ENCODE measurements at regions not wholly inside any gene's neighbourhood (a gene's known extent, or its start where the extent isn't known, plus 50 kb on each side); places are given as distances from the start of the nearest gene placed in this dataset.

DNA sequence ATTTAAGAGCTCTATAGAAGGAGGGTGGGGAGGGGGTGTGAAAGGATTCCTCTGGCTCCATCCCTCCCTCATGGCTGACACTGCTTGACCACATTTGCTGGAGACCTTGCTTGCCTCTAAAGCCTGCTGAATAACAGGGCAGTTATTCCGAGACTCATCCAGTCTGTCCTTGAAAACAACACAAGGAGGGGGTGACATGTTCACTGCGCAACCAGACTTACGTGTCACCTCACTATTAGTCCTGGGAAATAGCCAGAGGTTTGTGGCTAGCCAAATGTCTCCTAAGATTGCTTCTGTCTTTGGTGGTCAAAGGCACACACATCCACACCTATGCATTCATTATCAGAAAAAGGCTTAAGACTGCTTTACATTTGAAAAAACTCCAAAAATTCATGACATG lies 256.2 kb upstream of the SKOR2 start:
- peaks cover 0 to 7% of the 10 kb centered on the region in 2 donors for H3K27me3 Mint-ChIP-seq
- peaks cover 0 to 5% (median 0%) of the 10 kb centered on the region in 3 donors for H3K9me3 Mint-ChIP-seq
- Histone ChIP-seq H3K9me3 (no peaks in the 10 kb centered on the region), H3K36me3 (ENCODE audit: control insufficient read depth in 2 of 2, extremely low read depth in 1 of 2, insufficient read depth in 1 of 2, low read length in 1 of 2) (no peaks in the 10 kb centered on the region), H3K27ac (ENCODE audit: low read length) (no peak overlapping the region), H3K27me3 (replicated peaks in 1 of 2; ENCODE audit: control insufficient read depth in 2 of 2, extremely low read depth in 1 of 2, insufficient read depth in 2 of 2, low read length in 1 of 2) (peaks cover 0 to 5% of the 10 kb centered on the region in 2 experiments), H3K4me3 (ENCODE audit: control insufficient read depth in 1 of 2, extremely low read depth in 1 of 2, low read length in 1 of 2) (no peak overlapping the region), H3K4me1 (ENCODE audit: control insufficient read depth in 1 of 2, extremely low read depth in 1 of 2, insufficient read depth in 2 of 2, low read length in 2 of 2) (no peaks in the 10 kb centered on the region)
- no peak for DNase-seq
- ATAC-seq (replicated peaks in 1 of 4) = no peak
- WGBS (ENCODE audit: insufficient coverage) = no CpG with 5 or more reads among the region's 3 CpGs
- H3K4me1 Mint-ChIP-seq = no peaks in the 10 kb centered on the region
- H3K36me3 Mint-ChIP-seq = no peaks in the 10 kb centered on the region
- H3K27ac Mint-ChIP-seq = no peak overlapping the region
- no peak overlapping the region for H3K4me3 Mint-ChIP-seq
- CTCF ChIA-PET = no interaction called here
- POLR2A ChIA-PET = no interaction called here

DNA sequence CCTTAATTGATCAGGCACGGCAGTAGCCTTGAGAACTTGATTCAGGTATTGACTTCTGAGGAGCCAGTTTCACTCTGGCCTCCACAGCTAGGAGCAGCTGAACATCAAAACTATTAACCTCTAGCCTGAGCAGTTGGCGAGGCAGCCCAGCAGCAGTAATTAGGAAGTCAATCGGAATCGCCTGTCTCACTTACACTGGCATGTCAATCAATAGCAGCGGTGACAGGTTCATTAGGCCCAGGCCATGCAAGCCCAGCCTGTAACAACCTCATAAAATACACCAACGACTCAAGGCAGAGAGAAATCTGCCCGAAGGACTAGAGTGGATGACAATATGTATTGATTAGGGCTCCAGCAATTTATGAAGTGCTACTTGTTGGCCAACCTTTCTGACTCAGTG lies 255.4 kb upstream of the SKOR2 start:
- no peak overlapping the region for H3K4me3 Mint-ChIP-seq
- H3K9me3 Mint-ChIP-seq = peaks cover 0 to 5% (median 0%) of the 10 kb centered on the region in 3 donors
- H3K36me3 Mint-ChIP-seq = no peaks in the 10 kb centered on the region
- Histone ChIP-seq H3K4me3 (ENCODE audit: control insufficient read depth in 1 of 2, extremely low read depth in 1 of 2, low read length in 1 of 2) (no peak overlapping the region), H3K9me3 (no peaks in the 10 kb centered on the region), H3K27me3 (replicated peaks in 1 of 2; ENCODE audit: control insufficient read depth in 2 of 2, extremely low read depth in 1 of 2, insufficient read depth in 2 of 2, low read length in 1 of 2) (peaks cover 0 to 2% of the 10 kb centered on the region in 2 experiments), H3K4me1 (ENCODE audit: control insufficient read depth in 1 of 2, extremely low read depth in 1 of 2, insufficient read depth in 2 of 2, low read length in 2 of 2) (no peaks in the 10 kb centered on the region), H3K36me3 (ENCODE audit: control insufficient read depth in 2 of 2, extremely low read depth in 1 of 2, insufficient read depth in 1 of 2, low read length in 1 of 2) (no peaks in the 10 kb centered on the region), H3K27ac (ENCODE audit: low read length) (no peak overlapping the region)
- DNase-seq (no peak), ATAC-seq (replicated peaks in 1 of 4) (no peak)
- H3K4me1 Mint-ChIP-seq = no peaks in the 10 kb centered on the region
- CTCF ChIA-PET = no interaction called here
- no peaks in the 10 kb centered on the region for H3K27me3 Mint-ChIP-seq
- WGBS (ENCODE audit: insufficient coverage) = 80% methylated on average over 1 of the region's 7 CpGs
- no peak overlapping the region for H3K27ac Mint-ChIP-seq
- POLR2A ChIA-PET = no interaction called here

DNA sequence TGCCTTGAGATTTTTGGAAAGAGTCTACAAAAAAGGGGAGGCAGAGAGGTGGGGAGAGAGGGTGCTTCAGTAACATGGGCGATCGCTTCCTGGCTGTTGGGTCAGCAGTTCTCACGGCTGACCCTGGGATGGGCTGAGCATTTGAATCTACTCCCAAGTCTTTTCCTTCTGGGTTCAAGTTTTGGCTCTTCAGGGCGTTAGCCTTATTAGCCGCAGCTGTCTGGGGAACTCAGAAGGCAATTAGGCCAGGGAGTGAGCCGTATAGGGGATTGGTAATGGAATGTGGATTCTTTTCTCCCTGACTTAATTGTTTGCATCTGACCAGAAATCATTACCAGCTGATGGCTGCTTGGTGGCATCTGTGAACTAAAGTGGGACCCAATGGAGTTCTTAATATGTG lies 250.5 kb upstream of the SKOR2 start:
- H3K4me3 Mint-ChIP-seq = no peak overlapping the region
- peaks cover 0 to 2% of the 10 kb centered on the region in 2 experiments for H3K27me3 ChIP-seq (replicated peaks in 1 of 2; ENCODE audit: control insufficient read depth in 2 of 2, extremely low read depth in 1 of 2, insufficient read depth in 2 of 2, low read length in 1 of 2)
- H3K27ac ChIP-seq (ENCODE audit: low read length) = no peak overlapping the region
- no peak overlapping the region for H3K27ac Mint-ChIP-seq
- H3K4me1 Mint-ChIP-seq = no peaks in the 10 kb centered on the region
- peaks cover 0 to 4% of the 10 kb centered on the region in 2 donors for H3K27me3 Mint-ChIP-seq
- no peaks in the 10 kb centered on the region for H3K9me3 ChIP-seq
- CTCF ChIA-PET = no interaction called here
- POLR2A ChIA-PET = no interaction called here
- no peak for ATAC-seq (replicated peaks in 1 of 4)
- no peaks in the 10 kb centered on the region for H3K36me3 ChIP-seq (ENCODE audit: control insufficient read depth in 2 of 2, extremely low read depth in 1 of 2, insufficient read depth in 1 of 2, low read length in 1 of 2)
- H3K9me3 Mint-ChIP-seq = peaks cover 0 to 4% (median 3%) of the 10 kb centered on the region in 3 donors
- no peak overlapping the region for H3K4me3 ChIP-seq (ENCODE audit: control insufficient read depth in 1 of 2, extremely low read depth in 1 of 2, low read length in 1 of 2)
- DNase-seq = no peak
- H3K4me1 ChIP-seq (ENCODE audit: control insufficient read depth in 1 of 2, extremely low read depth in 1 of 2, insufficient read depth in 2 of 2, low read length in 2 of 2) = no peaks in the 10 kb centered on the region
- WGBS (ENCODE audit: insufficient coverage) = 60% methylated on average over 2 of the region's 6 CpGs
- H3K36me3 Mint-ChIP-seq = no peaks in the 10 kb centered on the region

DNA sequence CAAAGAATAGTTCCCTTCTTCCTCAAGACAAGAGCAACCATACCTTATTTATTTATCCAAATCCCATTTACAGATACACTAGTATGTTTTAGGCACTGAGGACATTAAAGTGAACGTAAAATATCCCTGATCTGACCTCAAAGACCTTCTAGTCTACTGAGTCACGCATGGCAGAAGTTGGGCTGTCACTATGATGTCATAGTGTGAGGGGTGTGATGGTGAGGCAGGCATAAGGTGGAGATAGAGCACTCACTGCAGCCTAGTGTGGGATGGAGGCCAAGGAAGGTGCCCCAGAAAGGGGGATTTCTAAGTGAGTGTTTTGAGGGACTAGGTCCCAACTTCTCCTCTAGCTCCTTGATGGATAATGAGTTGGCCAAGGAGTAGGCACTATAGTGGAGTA lies 249.5 kb upstream of the SKOR2 start:
- Histone ChIP-seq H3K4me1 (ENCODE audit: control insufficient read depth in 1 of 2, extremely low read depth in 1 of 2, insufficient read depth in 2 of 2, low read length in 2 of 2) (no peaks in the 10 kb centered on the region), H3K36me3 (ENCODE audit: control insufficient read depth in 2 of 2, extremely low read depth in 1 of 2, insufficient read depth in 1 of 2, low read length in 1 of 2) (no peaks in the 10 kb centered on the region), H3K27ac (ENCODE audit: low read length) (no peak overlapping the region), H3K27me3 (replicated peaks in 1 of 2; ENCODE audit: control insufficient read depth in 2 of 2, extremely low read depth in 1 of 2, insufficient read depth in 2 of 2, low read length in 1 of 2) (peaks cover 0 to 2% of the 10 kb centered on the region in 2 experiments), H3K4me3 (ENCODE audit: control insufficient read depth in 1 of 2, extremely low read depth in 1 of 2, low read length in 1 of 2) (no peak overlapping the region), H3K9me3 (no peaks in the 10 kb centered on the region)
- Mint-ChIP-seq H3K36me3 (no peaks in the 10 kb centered on the region), H3K27me3 (peaks cover 0 to 4% of the 10 kb centered on the region in 2 donors), H3K4me3 (no peak overlapping the region), H3K9me3 (peaks cover 0 to 4% (median 3%) of the 10 kb centered on the region in 3 donors), H3K27ac (no peak overlapping the region), H3K4me1 (no peaks in the 10 kb centered on the region)
- ChIA-PET CTCF (no interaction called here), POLR2A (no interaction called here)
- WGBS (ENCODE audit: insufficient coverage) = 63% methylated on average over 1 of the region's 2 CpGs
- DNase-seq (no peak), ATAC-seq (replicated peaks in 1 of 4) (no peak)

DNA sequence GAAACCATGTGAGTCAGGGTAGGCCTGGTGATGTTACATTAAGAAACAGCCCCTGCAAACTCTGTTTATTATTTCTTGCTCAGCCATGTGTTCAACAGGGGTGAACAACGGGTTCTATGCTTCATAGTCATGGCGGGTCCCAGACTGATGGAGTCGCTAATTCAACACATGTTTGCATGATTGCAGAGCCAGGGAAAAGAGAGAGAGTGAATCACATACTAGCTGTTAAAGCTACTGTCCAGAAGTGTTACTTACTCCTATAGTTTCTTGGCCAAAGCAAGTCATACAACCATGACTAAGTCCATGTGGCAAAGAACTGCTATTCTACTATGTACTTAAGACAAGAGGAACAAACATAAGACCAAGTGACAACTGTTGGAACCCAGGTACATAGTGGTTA lies 241.2 kb upstream of the SKOR2 start:
- Histone ChIP-seq H3K36me3 (ENCODE audit: control insufficient read depth in 2 of 2, extremely low read depth in 1 of 2, insufficient read depth in 1 of 2, low read length in 1 of 2) (no peaks in the 10 kb centered on the region), H3K4me1 (ENCODE audit: control insufficient read depth in 1 of 2, extremely low read depth in 1 of 2, insufficient read depth in 2 of 2, low read length in 2 of 2) (no peaks in the 10 kb centered on the region), H3K27me3 (replicated peaks in 1 of 2; ENCODE audit: control insufficient read depth in 2 of 2, extremely low read depth in 1 of 2, insufficient read depth in 2 of 2, low read length in 1 of 2) (peaks cover 0 to 2% of the 10 kb centered on the region in 2 experiments), H3K27ac (ENCODE audit: low read length) (no peak overlapping the region), H3K9me3 (no peaks in the 10 kb centered on the region), H3K4me3 (ENCODE audit: control insufficient read depth in 1 of 2, extremely low read depth in 1 of 2, low read length in 1 of 2) (no peak overlapping the region)
- DNase-seq (no peak), ATAC-seq (replicated peaks in 1 of 4) (no peak)
- H3K27me3 Mint-ChIP-seq = peaks cover 0 to 3% of the 10 kb centered on the region in 2 donors
- no peak overlapping the region for H3K27ac Mint-ChIP-seq
- POLR2A ChIA-PET = no interaction called here
- WGBS (ENCODE audit: insufficient coverage) = 72% methylated on average over 3 of the region's 3 CpGs
- H3K9me3 Mint-ChIP-seq = peaks cover 0 to 4% (median 3%) of the 10 kb centered on the region in 3 donors
- H3K36me3 Mint-ChIP-seq = no peaks in the 10 kb centered on the region
- CTCF ChIA-PET = no interaction called here
- no peak overlapping the region for H3K4me3 Mint-ChIP-seq
- no peaks in the 10 kb centered on the region for H3K4me1 Mint-ChIP-seq

DNA sequence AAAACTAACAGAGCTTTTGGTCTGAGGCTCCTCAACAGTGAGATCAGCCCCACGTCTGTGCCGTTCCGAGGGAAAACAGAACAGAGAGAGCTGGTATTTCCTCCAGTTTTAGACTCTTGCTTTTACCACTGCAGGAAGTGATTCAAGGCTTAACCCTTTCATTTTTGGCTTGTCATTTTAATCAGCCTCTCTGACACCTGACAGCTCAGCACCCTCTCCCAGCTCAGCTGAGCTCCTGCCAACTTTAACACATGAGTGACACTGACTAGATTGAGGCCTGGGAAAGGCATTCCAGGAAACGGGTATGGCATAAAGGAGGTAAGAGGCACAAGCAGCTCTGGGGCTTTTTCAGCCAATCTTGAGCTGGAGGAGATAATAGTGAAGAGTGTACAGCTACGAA lies 239.4 kb upstream of the SKOR2 start:
- H3K27ac Mint-ChIP-seq = no peak overlapping the region
- Histone ChIP-seq H3K4me3 (ENCODE audit: control insufficient read depth in 1 of 2, extremely low read depth in 1 of 2, low read length in 1 of 2) (no peak overlapping the region), H3K27me3 (replicated peaks in 1 of 2; ENCODE audit: control insufficient read depth in 2 of 2, extremely low read depth in 1 of 2, insufficient read depth in 2 of 2, low read length in 1 of 2) (peaks cover 0 to 2% of the 10 kb centered on the region in 2 experiments), H3K4me1 (ENCODE audit: control insufficient read depth in 1 of 2, extremely low read depth in 1 of 2, insufficient read depth in 2 of 2, low read length in 2 of 2) (no peaks in the 10 kb centered on the region), H3K27ac (ENCODE audit: low read length) (no peak overlapping the region), H3K9me3 (no peaks in the 10 kb centered on the region), H3K36me3 (ENCODE audit: control insufficient read depth in 2 of 2, extremely low read depth in 1 of 2, insufficient read depth in 1 of 2, low read length in 1 of 2) (no peaks in the 10 kb centered on the region)
- H3K9me3 Mint-ChIP-seq = peaks cover 0 to 4% (median 3%) of the 10 kb centered on the region in 3 donors
- H3K36me3 Mint-ChIP-seq = no peaks in the 10 kb centered on the region
- no peak for DNase-seq
- POLR2A ChIA-PET = no interaction called here
- no peaks in the 10 kb centered on the region for H3K4me1 Mint-ChIP-seq
- H3K4me3 Mint-ChIP-seq = no peak overlapping the region
- H3K27me3 Mint-ChIP-seq = peaks cover 2 to 9% of the 10 kb centered on the region in 2 donors
- 15% methylated on average over 4 of the region's 5 CpGs for WGBS (ENCODE audit: insufficient coverage)
- CTCF ChIA-PET = no interaction called here
- no peak for ATAC-seq (replicated peaks in 1 of 4)

DNA sequence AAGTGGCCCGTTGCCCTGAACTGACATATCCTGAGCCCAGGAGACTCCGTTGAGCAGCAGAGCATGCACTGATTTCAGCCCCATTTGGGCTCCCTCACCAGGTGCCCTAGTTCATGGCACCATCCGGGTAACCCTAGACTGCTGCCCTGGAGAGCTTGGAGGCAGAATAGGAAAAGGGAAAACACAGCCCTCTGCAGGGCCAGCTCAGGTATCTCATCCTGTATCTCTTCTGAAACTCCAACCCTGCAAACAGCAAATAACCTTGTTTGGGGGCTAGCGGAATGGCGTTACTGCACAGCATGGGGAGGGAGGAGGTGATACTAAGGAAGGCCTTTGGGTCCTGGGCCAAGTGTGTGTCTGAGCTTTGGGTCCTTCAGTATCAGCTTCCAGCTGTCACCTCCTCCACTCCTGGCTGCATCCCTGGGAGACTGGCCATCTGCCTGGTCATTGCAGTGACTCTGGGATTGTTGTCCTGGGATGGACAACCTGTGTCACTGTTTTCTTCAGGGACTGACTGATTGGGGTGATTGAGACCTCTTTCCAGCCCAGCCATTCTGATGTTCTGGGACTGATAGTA lies 233.8 kb upstream of the SKOR2 start:
- H3K36me3 ChIP-seq (ENCODE audit: control insufficient read depth in 2 of 2, extremely low read depth in 1 of 2, insufficient read depth in 1 of 2, low read length in 1 of 2) = no peaks in the 10 kb centered on the region
- H3K27ac Mint-ChIP-seq = no peak overlapping the region
- no peak for DNase-seq
- H3K4me1 Mint-ChIP-seq = no peaks in the 10 kb centered on the region
- 50% methylated on average over 2 of the region's 5 CpGs for WGBS (ENCODE audit: insufficient coverage)
- H3K27me3 ChIP-seq (replicated peaks in 1 of 2; ENCODE audit: control insufficient read depth in 2 of 2, extremely low read depth in 1 of 2, insufficient read depth in 2 of 2, low read length in 1 of 2) = peaks cover 2 to 12% of the 10 kb centered on the region in 2 experiments
- no peaks in the 10 kb centered on the region for H3K9me3 ChIP-seq
- no peaks in the 10 kb centered on the region for H3K4me1 ChIP-seq (ENCODE audit: control insufficient read depth in 1 of 2, extremely low read depth in 1 of 2, insufficient read depth in 2 of 2, low read length in 2 of 2)
- ChIA-PET POLR2A (no interaction called here), CTCF (no interaction called here)
- no peak overlapping the region for H3K4me3 ChIP-seq (ENCODE audit: control insufficient read depth in 1 of 2, extremely low read depth in 1 of 2, low read length in 1 of 2)
- no peaks in the 10 kb centered on the region for H3K36me3 Mint-ChIP-seq
- no peak for ATAC-seq (replicated peaks in 1 of 4)
- H3K4me3 Mint-ChIP-seq = no peak overlapping the region
- H3K27ac ChIP-seq (ENCODE audit: low read length) = no peak overlapping the region
- peaks cover 0 to 4% (median 3%) of the 10 kb centered on the region in 3 donors for H3K9me3 Mint-ChIP-seq
- peaks cover 13 to 22% of the 10 kb centered on the region in 2 donors for H3K27me3 Mint-ChIP-seq
